Upper lobe of left lung (tissue), 4 donors: ENCODE measurements at regions not wholly inside any gene's neighbourhood (a gene's known extent, or its start where the extent isn't known, plus 50 kb on each side); places are given as distances from the start of the nearest gene placed in this dataset.

ENCODE experiments used
- CTCF ChIP-seq, 6 experiments: fragments of 450-650 bp in 4 of 6; fragments of 200-600 bp in 2 of 6; sonication (generic) in 2 of 6; IDR thresholded peaks; one replicate each; pipeline ENCODE4 v1.5.1; 2016 to 2019; ENCODE audit warnings: antibody characterized with exemption in 6 of 6
- EP300 ChIP-seq, 4 donors: sonication (generic); formaldehyde crosslinking; IDR thresholded peaks; one replicate each; pipeline ENCODE4 v1.5.1; 2017; ENCODE audit warnings: antibody characterized with exemption in 4 of 4, control low read depth in 2 of 4
- POLR2A ChIP-seq, 4 donors: fragments of 450-650 bp; IDR thresholded peaks; one replicate each; pipeline ENCODE4 v1.5.1; 2016 to 2017; ENCODE audit warnings: antibody characterized with exemption in 4 of 4, mild to moderate bottlenecking in 2 of 4
- POLR2AphosphoS5 ChIP-seq, 2 donors: sonication (generic); formaldehyde crosslinking; IDR thresholded peaks; one replicate each; pipeline ENCODE4 v1.5.1; 2017; ENCODE audit warnings: antibody characterized with exemption in 2 of 2

GRCh38 chrX:56114437-56114787 lies 117.7 kb upstream of the KLF8 start:
- TF ChIP-seq POLR2AphosphoS5 (IDR thresholded peaks at IDR 0.05) (no peak), CTCF (IDR thresholded peaks at IDR 0.05) (no peak), EP300 (IDR thresholded peaks at IDR 0.05) (no peak), POLR2A (IDR thresholded peaks at IDR 0.05) (no peak)
